ENCODE measurements at regions not wholly inside any gene's neighbourhood (a gene's known extent, or its start where the extent isn't known, plus 50 kb on each side); places are given as distances from the start of the nearest gene placed in this dataset.

DNA sequence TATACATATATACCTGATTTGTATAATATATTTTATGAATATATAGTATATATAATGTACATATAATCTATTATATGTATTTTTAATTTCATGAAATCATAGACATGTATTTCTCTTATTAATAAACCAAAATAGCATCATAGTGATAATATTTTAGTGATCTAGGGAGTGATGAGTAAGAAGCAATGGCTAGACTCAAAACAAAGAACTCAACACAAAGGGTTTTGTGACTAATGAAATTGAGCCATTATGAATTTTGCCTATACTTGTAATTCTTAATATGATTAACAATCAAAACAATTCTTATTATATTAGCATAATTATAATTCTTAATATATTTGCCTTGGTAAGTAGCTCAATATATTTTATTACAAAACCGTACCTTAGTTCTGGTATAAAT lies 1614.1 kb upstream of the TMEFF2 start:
- no peak for ATAC-seq
- CTCF ChIA-PET (ENCODE audit: low intra/inter-chr PET ratio, low total read pairs), result no interaction called here
- Histone ChIP-seq H3K4me2 (ENCODE audit: low read depth, low read length) (no peak overlapping the region), H4K20me1 (ENCODE audit: insufficient read depth, low read length) (no peaks in the 10 kb centered on the region), H3K79me2 (ENCODE audit: insufficient read depth, low read length) (no peaks in the 10 kb centered on the region), H3K27me3 (ENCODE audit: control insufficient read depth in 1 of 2, insufficient read depth in 2 of 2, low read length in 2 of 2) (no peaks in the 10 kb centered on the region), H3K36me3 (replicated peaks in 1 of 2; ENCODE audit: control insufficient read depth in 1 of 2, insufficient read depth in 2 of 2, low read length in 2 of 2) (no peaks in the 10 kb centered on the region), H3K9ac (ENCODE audit: insufficient read depth, low read depth, low read length) (no peak overlapping the region), H3K4me1 (ENCODE audit: insufficient read depth, low read length) (no peaks in the 10 kb centered on the region), H3K27ac (ENCODE audit: extremely low read length, insufficient read depth, low read length) (no peak overlapping the region), H2AFZ (ENCODE audit: low read length) (no peak overlapping the region), H3K4me3 (replicated peaks in 1 of 3; ENCODE audit: insufficient read depth in 1 of 3, low read depth in 2 of 3, low read length in 3 of 3) (no peak overlapping the region), H3K9me3 (ENCODE audit: low read length) (no peaks in the 10 kb centered on the region)
- FAIRE-seq, result no peak
- intact Hi-C loops (cut with micrococcal nuclease; ENCODE audit: unreplicated experiment) (no loop called here), in situ Hi-C loops (cut with HindIII; ENCODE audit: extremely low pct_ligation_motif_present, low pct_unique_long_range_greater_than_20kb) (no loop called here)
- no TSS peak for BruUV-seq (replicated peaks)
- POLR2A ChIA-PET, result no interaction called here
- TF ChIP-seq TAF15 (IDR thresholded peaks at IDR 0.05; ENCODE audit: low read depth, low read length, poor library complexity, severe bottlenecking) (no peak), ZNF207 (IDR thresholded peaks at IDR 0.05; ENCODE audit: borderline replicate concordance) (no peak), GATA4 (IDR thresholded peaks at IDR 0.05; ENCODE audit: borderline replicate concordance, low read depth) (no peak), MTA1 (CRISPR knock-in tag; IDR thresholded peaks at IDR 0.05; ENCODE audit: borderline replicate concordance) (no peak), ZSCAN12 (CRISPR knock-in tag; IDR thresholded peaks at IDR 0.05) (no peak), RAD21 (CRISPR knock-in tag; IDR thresholded peaks at IDR 0.05) (no peak), ZNF720 (CRISPR knock-in tag; IDR thresholded peaks at IDR 0.05) (no peak), KAT8 (CRISPR knock-in tag; IDR thresholded peaks at IDR 0.05) (no peak)
- TF ChIP-seq, protein P1, sequence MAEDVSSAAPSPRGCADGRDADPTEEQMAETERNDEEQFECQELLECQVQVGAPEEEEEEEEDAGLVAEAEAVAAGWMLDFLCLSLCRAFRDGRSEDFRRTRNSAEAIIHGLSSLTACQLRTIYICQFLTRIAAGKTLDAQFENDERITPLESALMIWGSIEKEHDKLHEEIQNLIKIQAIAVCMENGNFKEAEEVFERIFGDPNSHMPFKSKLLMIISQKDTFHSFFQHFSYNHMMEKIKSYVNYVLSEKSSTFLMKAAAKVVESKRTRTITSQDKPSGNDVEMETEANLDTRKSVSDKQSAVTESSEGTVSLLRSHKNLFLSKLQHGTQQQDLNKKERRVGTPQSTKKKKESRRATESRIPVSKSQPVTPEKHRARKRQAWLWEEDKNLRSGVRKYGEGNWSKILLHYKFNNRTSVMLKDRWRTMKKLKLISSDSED (CRISPR knock-in tag; IDR thresholded peaks at IDR 0.05), result no peak
- DNase-seq (ENCODE audit: low spot score), result no peak
- WGBS (ENCODE audit: low lambda C conversion rate), result 3% methylated on average over 1 of the region's 1 CpG
